ENCODE measurements at regions not wholly inside any gene's neighbourhood (a gene's known extent, or its start where the extent isn't known, plus 50 kb on each side); places are given as distances from the start of the nearest gene placed in this dataset.

- no peak for TF ChIP-seq ARID4B (CRISPR knock-in tag; IDR thresholded peaks at IDR 0.05; ENCODE audit: borderline replicate concordance)
Observed at GRCh38 chr5:6307304-6307703, 71.0 kb downstream of the MED10 start (continued).

- H3K27me3 Mint-ChIP-seq (ENCODE audit: low read depth), result no peaks in the 10 kb centered on the region; the same call in 1 of the 2 replicates
Observed at GRCh38 chr5:6305853-6306252, 72.5 kb downstream of the MED10 start.

More at GRCh38 chr5:6305853-6306252, 72.5 kb downstream of the MED10 start:
- DNase-seq (ENCODE audit: low spot score) (no peak), ATAC-seq (no peak)
- CTCF ChIA-PET, result interaction anchor here (1.2 kb wide), 1 partner anchor 129 kb away, joined by 3 read pairs; no protein-coding TSS in a partner anchor
- Mint-ChIP-seq H3K27ac (no peak overlapping the region), H3K4me3 (no peak overlapping the region), H3K4me1 (peaks cover 17% of the 10 kb centered on the region), H3K9me3 (no peaks in the 10 kb centered on the region), H3K36me3 (no peaks in the 10 kb centered on the region)
- TF ChIP-seq HMGA2 (CRISPR knock-in tag; IDR thresholded peaks at IDR 0.05) (no peak), ATF6 (CRISPR knock-in tag; IDR thresholded peaks at IDR 0.05) (no peak), TEAD4 (CRISPR knock-in tag; IDR thresholded peaks at IDR 0.05) (no peak), CREB1 (CRISPR knock-in tag; IDR thresholded peaks at IDR 0.05) (no peak), NFATC4 (CRISPR knock-in tag; IDR thresholded peaks at IDR 0.05) (no peak), USF2 (CRISPR knock-in tag; IDR thresholded peaks at IDR 0.05) (no peak), ZNF219 (CRISPR knock-in tag; IDR thresholded peaks at IDR 0.05; ENCODE audit: borderline replicate concordance) (no peak), NFYB (CRISPR knock-in tag; conservative IDR thresholded peaks at IDR 0.05; ENCODE audit: low read depth) (no peak), NFE2L1 (CRISPR knock-in tag; IDR thresholded peaks at IDR 0.05) (no peak), ETV6 (CRISPR knock-in tag; IDR thresholded peaks at IDR 0.05) (no peak), FOXJ3 (CRISPR knock-in tag; IDR thresholded peaks at IDR 0.05; ENCODE audit: borderline replicate concordance) (no peak), ATF1 (CRISPR knock-in tag; IDR thresholded peaks at IDR 0.05) (no peak), NR2C2 (CRISPR knock-in tag; IDR thresholded peaks at IDR 0.05) (no peak), SP1 (CRISPR knock-in tag; conservative IDR thresholded peaks at IDR 0.05) (no peak), ZNF263 (CRISPR knock-in tag; IDR thresholded peaks at IDR 0.05; ENCODE audit: low read depth) (no peak), PRDM15 (CRISPR knock-in tag; IDR thresholded peaks at IDR 0.05) (no peak), JUN (CRISPR knock-in tag; IDR thresholded peaks at IDR 0.05) (no peak)
- POLR2A ChIA-PET, result no interaction called here
